ENCODE measurements at regions not wholly inside any gene's neighbourhood (a gene's known extent, or its start where the extent isn't known, plus 50 kb on each side); places are given as distances from the start of the nearest gene placed in this dataset.

- TF ChIP-seq HMGXB4 (CRISPR knock-in tag; IDR thresholded peaks at IDR 0.05; ENCODE audit: borderline replicate concordance) (no peak), BCL3 (IDR thresholded peaks at IDR 0.05) (no peak), PHF8 (IDR thresholded peaks at IDR 0.05; ENCODE audit: borderline replicate concordance, low read depth) (no peak), ZC3H11A (IDR thresholded peaks at IDR 0.05) (no peak)
Measured at GRCh38 chr12:115201966-115202365, 518.0 kb upstream of the TBX3 start (continued).

- TF ChIP-seq CEBPB (IDR thresholded peaks at IDR 0.05), result 0 out of 4 replicates have a peak, but pooled peaks of 1 of the 2 experiments have one; percentile 5
- TF ChIP-seq GATA3 (IDR thresholded peaks at IDR 0.05; ENCODE audit: borderline replicate concordance), result no peak
- DNase-seq (ENCODE audit: low read depth in 1 of 2, low spot score in 1 of 2) (no peak), ATAC-seq (no peak), FAIRE-seq (no peak)
- 90% methylated on average over 1 of the region's 1 CpG for WGBS (ENCODE audit: missing lambda C conversion rate)
- no peaks in the 10 kb centered on the region for H3K9me3 ChIP-seq
- CTCF ChIA-PET, result interaction anchor here (1.2 kb wide), 1 partner anchor 9 kb away, joined by 4 read pairs; no protein-coding TSS in a partner anchor
- no peak overlapping the region for H3K4me2 ChIP-seq
- H3K27ac ChIP-seq, result no peak overlapping the region
- no peak overlapping the region for H3K4me3 ChIP-seq
- POLR2A ChIA-PET, result no interaction called here
- peaks cover 5% of the 10 kb centered on the region; the same call in 2 of the 3 replicates for H3K4me1 ChIP-seq
Measured at GRCh38 chr12:115199831-115200230, 515.9 kb upstream of the TBX3 start.

- CTCF ChIA-PET, result no interaction called here
- FAIRE-seq (no peak), DNase-seq (ENCODE audit: low read depth in 1 of 2, low spot score in 1 of 2) (no peak), ATAC-seq (no peak)
- no peak overlapping the region for H3K4me2 ChIP-seq
- no peak overlapping the region for H3K4me3 ChIP-seq
- no peaks in the 10 kb centered on the region for H3K4me1 ChIP-seq
- POLR2A ChIA-PET, result no interaction called here
- H3K9me3 ChIP-seq, result no peaks in the 10 kb centered on the region
- TF ChIP-seq SREBF2 (IDR thresholded peaks at IDR 0.05) (no peak), ELK1 (IDR thresholded peaks at IDR 0.05; ENCODE audit: low read depth, low read length) (no peak), PHF8 (IDR thresholded peaks at IDR 0.05; ENCODE audit: borderline replicate concordance, low read depth) (no peak), HOXB5 (CRISPR knock-in tag; IDR thresholded peaks at IDR 0.05) (no peak), NR3C1 (IDR thresholded peaks at IDR 0.05) (no peak), HES2 (IDR thresholded peaks at IDR 0.05) (no peak), BCL3 (IDR thresholded peaks at IDR 0.05) (no peak), CHD2 (IDR thresholded peaks at IDR 0.05; ENCODE audit: low read length, partially characterized antibody) (no peak)
- 7% methylated on average over 1 of the region's 1 CpG for WGBS (ENCODE audit: missing lambda C conversion rate)
- H3K27ac ChIP-seq, result no peak overlapping the region
Measured at GRCh38 chr12:115194857-115195256, 510.9 kb upstream of the TBX3 start.

- 82% methylated on average over 5 of the region's 5 CpGs for WGBS (ENCODE audit: missing lambda C conversion rate)
- no peak overlapping the region for H3K4me3 ChIP-seq
- DNase-seq (ENCODE audit: low read depth in 1 of 2, low spot score in 1 of 2), result no peak
- no peak overlapping the region for H3K4me2 ChIP-seq
- FAIRE-seq, result no peak
- no peak overlapping the region for H3K27ac ChIP-seq
- H3K9me3 ChIP-seq, result no peaks in the 10 kb centered on the region
- CTCF ChIA-PET, result no interaction called here
- POLR2A ChIA-PET, result interaction anchor here (0.6 kb wide), 1 partner anchor 96 kb away, joined by 10 read pairs; no protein-coding TSS in a partner anchor
- ATAC-seq, result no peak
- no peaks in the 10 kb centered on the region for H3K4me1 ChIP-seq
- TF ChIP-seq HOXB5 (CRISPR knock-in tag; IDR thresholded peaks at IDR 0.05), result no peak
- no peak for TF ChIP-seq CHD2 (IDR thresholded peaks at IDR 0.05; ENCODE audit: low read length, partially characterized antibody)
- no peak for TF ChIP-seq CTCF (IDR thresholded peaks at IDR 0.05)
- TF ChIP-seq USF2 (IDR thresholded peaks at IDR 0.05), result no peak
- TF ChIP-seq ATOH8 (CRISPR knock-in tag; IDR thresholded peaks at IDR 0.05; ENCODE audit: low read depth), result no peak
- TF ChIP-seq ZNF302 (CRISPR knock-in tag; IDR thresholded peaks at IDR 0.05), result no peak
- TF ChIP-seq KDM5A (IDR thresholded peaks at IDR 0.05), result no peak
- TF ChIP-seq HMGXB4 (CRISPR knock-in tag; IDR thresholded peaks at IDR 0.05; ENCODE audit: borderline replicate concordance), result no peak
- TF ChIP-seq NR3C1 (IDR thresholded peaks at IDR 0.05), result no peak
- no peak for TF ChIP-seq SMC3 (IDR thresholded peaks at IDR 0.05)
Measured at GRCh38 chr12:115194448-115194847, 510.5 kb upstream of the TBX3 start.

All from A549 (cell line).